Tibial artery (tissue), 4 donors: ENCODE measurements at regions not wholly inside any gene's neighbourhood (a gene's known extent, or its start where the extent isn't known, plus 50 kb on each side); places are given as distances from the start of the nearest gene placed in this dataset.

Source experiments
- DNase-seq, 2 donors: peaks; one replicate each; pipeline ENCODE4 v3.0.0-alpha.2; 2019
- H3K27ac ChIP-seq, 2 donors: fragments of 200-600 bp; sonication (generic) in 1 of 2; 1 replicate in 1 of 2; 2 replicates in 1 of 2; pipeline ENCODE4 v1.5.1; 2018 to 2019; ENCODE audit warnings: mild to moderate bottlenecking in 1 of 2
- H3K27me3 ChIP-seq, 2 donors: fragments of 200-600 bp; sonication (generic) in 1 of 2; one replicate each; pipeline versions ENCODE4 v1.5.1 to v1.6.0; 2016 to 2019
- H3K36me3 ChIP-seq, 3 donors: fragments of 200-600 bp; sonication (generic) in 2 of 3; one replicate each; pipeline ENCODE4 v1.5.1; 2016 to 2019; ENCODE audit warnings: mild to moderate bottlenecking in 2 of 3
- H3K4me1 ChIP-seq, 4 donors: fragments of 200-600 bp; sonication (generic) in 2 of 4; 1 replicate in 3 of 4; 2 replicates in 1 of 4; pipeline ENCODE4 v1.5.1; 2016 to 2019
- H3K4me3 ChIP-seq, 2 donors: fragments of 200-600 bp; sonication (generic) in 1 of 2; 1 replicate in 1 of 2; 2 replicates in 1 of 2; pipeline ENCODE4 v1.5.1; 2018 to 2019; ENCODE audit warnings: mild to moderate bottlenecking in 2 of 2
- H3K9me3 ChIP-seq, 3 donors: fragments of 200-600 bp; sonication (generic) in 1 of 3; one replicate each; pipeline ENCODE4 v1.5.1; 2016 to 2019
- intact Hi-C: fragments of 100-400 bp; cut with DNase I; formaldehyde crosslinking; loops from one replicate; pipeline ENCODE4 v1.15.0; 2023; ENCODE audit warnings: low total_unique reads
- TF ChIP-seq, protein P1 (sequence below), 2 experiments: fragments of 200-600 bp in 1 of 2; fragments of 450-650 bp in 1 of 2; IDR thresholded peaks; one replicate each; pipeline ENCODE4 v1.5.1; 2017 to 2019; ENCODE audit warnings: antibody characterized with exemption in 2 of 2, mild to moderate bottlenecking in 1 of 2, moderate library complexity in 1 of 2

DNA sequence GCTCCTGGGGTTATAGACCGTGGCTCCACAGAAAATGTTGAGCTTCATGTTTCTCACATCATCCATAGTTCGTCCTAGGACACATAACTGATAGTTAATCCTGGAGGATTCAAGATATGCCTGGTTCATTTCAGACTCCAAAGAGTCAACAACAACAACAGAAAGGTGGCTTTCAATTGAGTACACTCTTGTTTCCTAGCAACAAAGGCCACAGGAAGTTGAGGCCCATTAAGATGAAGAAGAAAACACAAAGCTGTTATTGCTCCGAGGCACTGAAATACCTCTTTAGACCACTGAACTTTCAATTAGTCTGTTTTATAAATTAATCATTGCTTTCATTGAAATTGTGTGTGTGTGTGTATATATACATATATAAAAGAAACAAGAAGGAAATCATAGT is 154.5 kb downstream of the YIPF5 start:
- DNase-seq = no peak
- H3K36me3 ChIP-seq = no peaks in the 10 kb centered on the region
- TF ChIP-seq, protein P1, sequence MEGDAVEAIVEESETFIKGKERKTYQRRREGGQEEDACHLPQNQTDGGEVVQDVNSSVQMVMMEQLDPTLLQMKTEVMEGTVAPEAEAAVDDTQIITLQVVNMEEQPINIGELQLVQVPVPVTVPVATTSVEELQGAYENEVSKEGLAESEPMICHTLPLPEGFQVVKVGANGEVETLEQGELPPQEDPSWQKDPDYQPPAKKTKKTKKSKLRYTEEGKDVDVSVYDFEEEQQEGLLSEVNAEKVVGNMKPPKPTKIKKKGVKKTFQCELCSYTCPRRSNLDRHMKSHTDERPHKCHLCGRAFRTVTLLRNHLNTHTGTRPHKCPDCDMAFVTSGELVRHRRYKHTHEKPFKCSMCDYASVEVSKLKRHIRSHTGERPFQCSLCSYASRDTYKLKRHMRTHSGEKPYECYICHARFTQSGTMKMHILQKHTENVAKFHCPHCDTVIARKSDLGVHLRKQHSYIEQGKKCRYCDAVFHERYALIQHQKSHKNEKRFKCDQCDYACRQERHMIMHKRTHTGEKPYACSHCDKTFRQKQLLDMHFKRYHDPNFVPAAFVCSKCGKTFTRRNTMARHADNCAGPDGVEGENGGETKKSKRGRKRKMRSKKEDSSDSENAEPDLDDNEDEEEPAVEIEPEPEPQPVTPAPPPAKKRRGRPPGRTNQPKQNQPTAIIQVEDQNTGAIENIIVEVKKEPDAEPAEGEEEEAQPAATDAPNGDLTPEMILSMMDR (IDR thresholded peaks at IDR 0.05) = no peak

DNA sequence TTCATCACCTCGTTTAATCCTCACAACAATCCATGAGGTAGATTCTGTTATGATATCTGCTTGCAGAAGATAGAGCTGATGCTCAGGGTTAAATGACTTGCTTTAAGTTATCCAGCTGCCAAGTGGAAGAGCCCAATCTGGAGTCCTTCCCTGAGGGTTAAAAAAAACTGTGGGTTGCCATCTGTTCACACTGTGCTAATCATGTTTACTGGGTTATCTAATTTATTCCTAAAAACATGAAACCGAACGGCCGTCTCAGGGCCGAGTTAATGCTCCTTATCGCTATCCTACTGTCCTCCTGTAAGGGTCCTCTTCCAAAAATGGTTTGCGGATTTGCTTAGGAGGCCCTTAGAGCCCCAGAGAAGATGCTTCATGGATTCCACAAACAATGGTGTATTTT is 153.3 kb downstream of the YIPF5 start:
- Histone ChIP-seq H3K4me3 (no peak overlapping the region), H3K27me3 (no peaks in the 10 kb centered on the region)
- TF ChIP-seq, protein P1 (IDR thresholded peaks at IDR 0.05) = no peak

More for the DNA sequence above, 154.5 kb downstream of the YIPF5 start:
- Histone ChIP-seq H3K9me3 (no peaks in the 10 kb centered on the region), H3K27me3 (no peaks in the 10 kb centered on the region), H3K27ac (no peak overlapping the region), H3K4me3 (no peak overlapping the region), H3K4me1 (no peaks in the 10 kb centered on the region)
- intact Hi-C loops = no loop called here

DNA sequence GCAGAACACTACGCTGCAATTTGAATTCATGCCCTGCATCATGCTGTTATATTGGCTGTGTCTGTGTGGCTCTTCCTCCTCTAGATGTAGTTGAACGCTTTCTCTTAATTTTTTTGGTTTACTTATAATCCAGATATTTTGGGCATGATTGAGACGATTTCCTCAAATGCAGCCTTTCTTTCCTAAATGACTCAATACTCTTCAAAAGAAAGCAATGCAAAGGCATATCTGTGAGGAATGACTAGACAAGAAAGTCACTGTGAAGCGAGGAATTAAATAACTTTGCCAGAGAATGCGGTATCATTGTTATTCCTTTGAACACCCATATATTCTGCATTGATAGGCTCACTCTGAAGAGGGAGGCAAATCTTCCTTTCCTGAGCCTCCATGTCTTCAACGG is 152.8 kb downstream of the YIPF5 start:
- Histone ChIP-seq H3K4me1 (no peaks in the 10 kb centered on the region), H3K27ac (no peak overlapping the region), H3K27me3 (no peaks in the 10 kb centered on the region), H3K9me3 (no peaks in the 10 kb centered on the region), H3K36me3 (no peaks in the 10 kb centered on the region), H3K4me3 (no peak overlapping the region)
- no peak for DNase-seq
- intact Hi-C loops = no loop called here
- TF ChIP-seq, protein P1 (IDR thresholded peaks at IDR 0.05) = no peak

More for the DNA sequence above, 153.3 kb downstream of the YIPF5 start:
- H3K36me3 ChIP-seq = no peaks in the 10 kb centered on the region
- H3K27ac ChIP-seq = no peak overlapping the region
- intact Hi-C loops = no loop called here
- DNase-seq = no peak
- H3K4me1 ChIP-seq = no peaks in the 10 kb centered on the region
- no peaks in the 10 kb centered on the region for H3K9me3 ChIP-seq

DNA sequence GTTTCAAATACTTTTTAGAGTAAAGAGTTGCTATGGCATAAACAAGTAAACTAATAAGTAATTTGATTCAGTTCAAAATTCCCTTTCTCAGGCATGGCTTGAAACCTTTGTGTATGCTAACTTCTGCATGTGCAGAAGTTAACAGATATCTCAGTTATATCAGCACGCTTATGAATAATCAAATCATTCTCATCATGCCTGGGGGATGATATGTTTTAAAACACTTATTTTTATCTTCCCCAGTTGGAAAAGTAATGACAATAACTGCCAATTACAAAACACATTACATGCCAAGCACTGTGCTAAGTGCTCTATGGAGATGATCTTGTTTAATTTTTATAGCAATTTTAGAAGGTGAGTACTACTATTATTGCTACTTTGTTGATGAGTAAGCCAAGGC is 146.4 kb downstream of the YIPF5 start:
- intact Hi-C loops = no loop called here
- Histone ChIP-seq H3K4me3 (no peak overlapping the region), H3K27ac (no peak overlapping the region), H3K4me1 (peaks cover 0 to 13% (median 8%) of the 10 kb centered on the region in 4 donors), H3K36me3 (no peaks in the 10 kb centered on the region), H3K27me3 (no peaks in the 10 kb centered on the region), H3K9me3 (no peaks in the 10 kb centered on the region)
- TF ChIP-seq, protein P1 (IDR thresholded peaks at IDR 0.05) = no peak
- DNase-seq = no peak

DNA sequence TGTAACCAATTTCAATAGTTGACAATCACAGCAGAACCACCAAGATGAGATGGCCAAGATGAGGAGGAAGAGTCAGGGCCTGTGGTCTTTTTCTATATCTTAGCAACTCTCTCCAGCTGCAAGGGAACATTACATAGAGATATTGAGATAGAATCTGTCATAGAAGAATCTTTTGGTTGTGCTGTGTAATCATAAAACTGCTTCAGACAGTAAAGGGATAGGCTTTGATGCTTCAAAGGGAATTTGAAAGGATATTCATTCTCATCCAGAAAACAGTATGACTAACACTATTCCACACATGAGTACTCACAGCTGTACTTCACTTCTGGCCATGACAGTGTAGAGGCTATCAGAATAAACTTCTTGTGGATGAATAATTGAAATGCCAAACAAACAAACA is 145.9 kb downstream of the YIPF5 start:
- DNase-seq = no peak
- Histone ChIP-seq H3K27me3 (no peaks in the 10 kb centered on the region), H3K4me1 (peaks cover 0 to 15% (median 9%) of the 10 kb centered on the region in 4 donors), H3K4me3 (no peak overlapping the region), H3K27ac (no peak overlapping the region), H3K9me3 (no peaks in the 10 kb centered on the region), H3K36me3 (no peaks in the 10 kb centered on the region)
- TF ChIP-seq, protein P1 (IDR thresholded peaks at IDR 0.05) = no peak
- intact Hi-C loops = no loop called here

DNA sequence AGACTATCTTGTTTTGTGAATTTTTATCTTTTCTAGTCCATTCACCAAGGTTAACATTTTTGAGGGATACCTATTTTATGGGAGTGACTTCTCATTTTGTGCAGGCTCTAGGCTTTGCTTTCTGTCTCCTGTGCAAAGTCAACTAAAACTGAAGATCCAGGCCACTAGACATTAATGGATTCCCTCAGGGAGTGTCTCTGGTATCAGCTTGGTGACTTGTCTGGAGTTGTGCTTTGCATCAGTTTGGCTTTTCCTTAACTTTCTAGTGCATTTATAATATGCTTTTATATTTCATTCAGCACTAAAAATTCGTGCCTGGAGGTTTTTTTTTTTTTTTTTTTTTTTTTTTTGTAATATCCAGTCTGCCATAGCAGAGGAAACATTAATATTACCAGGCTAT is 144.2 kb downstream of the YIPF5 start:
- TF ChIP-seq, protein P1 (IDR thresholded peaks at IDR 0.05) = no peak
- Histone ChIP-seq H3K4me1 (peaks cover 0 to 15% (median 9%) of the 10 kb centered on the region in 4 donors), H3K9me3 (no peaks in the 10 kb centered on the region), H3K4me3 (no peak overlapping the region), H3K36me3 (no peaks in the 10 kb centered on the region), H3K27me3 (no peaks in the 10 kb centered on the region), H3K27ac (no peak overlapping the region)
- intact Hi-C loops = no loop called here
- no peak for DNase-seq
